Activated naive CD4-positive, alpha-beta T cell treated with anti-CD3 and anti-CD28 coated beads for 36 hours (primary cell): ENCODE measurements at regions not wholly inside any gene's neighbourhood (a gene's known extent, or its start where the extent isn't known, plus 50 kb on each side); places are given as distances from the start of the nearest gene placed in this dataset.

Source experiments
- CTCF ChIA-PET: fragments of 350-600 bp; sonication (Branson Sonifier 250); formaldehyde crosslinking; loops from one replicate; lab custom pipeline; 2021; ENCODE audit warnings: antibody characterized with exemption; lab: Charles Lee
- DNase-seq: peaks from one replicate; pipeline ENCODE4 v3.0.0-alpha.2; 2020
- H3K27ac Mint-ChIP-seq: one replicate; pipeline ENCODE4 v1.8.0; 2021; ENCODE audit warnings: mild to moderate bottlenecking, mixed read lengths
- H3K27me3 Mint-ChIP-seq: one replicate; pipeline ENCODE4 v1.8.0; 2021; ENCODE audit warnings: low read depth, mixed read lengths
- H3K36me3 Mint-ChIP-seq: one replicate; pipeline ENCODE4 v1.8.0; 2021; ENCODE audit warnings: low read depth, mixed read lengths
- H3K4me1 Mint-ChIP-seq: one replicate; pipeline ENCODE4 v1.8.0; 2021; ENCODE audit warnings: low read depth, mixed read lengths
- H3K4me3 Mint-ChIP-seq: one replicate; pipeline ENCODE4 v1.8.0; 2021; ENCODE audit warnings: mild to moderate bottlenecking, moderate library complexity, mixed read lengths
- H3K9me3 Mint-ChIP-seq: one replicate; pipeline ENCODE4 v1.8.0; 2021; ENCODE audit warnings: mixed read lengths
- intact Hi-C: fragments of 100-400 bp; cut with micrococcal nuclease; formaldehyde crosslinking; loops from one replicate; pipeline ENCODE4 v1.15.1; 2023

GRCh38 chr1:212201461-212201860 lies 83.7 kb upstream of the PPP2R5A start:
- DNase-seq, result no peak
- Mint-ChIP-seq H3K36me3 (no peaks in the 10 kb centered on the region), H3K9me3 (no peaks in the 10 kb centered on the region), H3K27ac (no peak overlapping the region), H3K27me3 (no peaks in the 10 kb centered on the region), H3K4me3 (no peak overlapping the region), H3K4me1 (no peaks in the 10 kb centered on the region)
- CTCF ChIA-PET, result no interaction called here
- intact Hi-C loops, result no loop called here

GRCh38 chr1:212203630-212204029 lies 81.6 kb upstream of the PPP2R5A start:
- CTCF ChIA-PET, result no interaction called here
- Mint-ChIP-seq H3K27ac (no peak overlapping the region), H3K36me3 (no peaks in the 10 kb centered on the region), H3K27me3 (no peaks in the 10 kb centered on the region), H3K4me1 (no peaks in the 10 kb centered on the region), H3K4me3 (no peak overlapping the region), H3K9me3 (no peaks in the 10 kb centered on the region)
- intact Hi-C loops, result no loop called here
- no peak for DNase-seq

- no peak for DNase-seq
- intact Hi-C loops, result no loop called here
- H3K27me3 Mint-ChIP-seq, result no peaks in the 10 kb centered on the region
- H3K9me3 Mint-ChIP-seq, result no peaks in the 10 kb centered on the region
- H3K4me1 Mint-ChIP-seq, result no peaks in the 10 kb centered on the region
- no peak overlapping the region for H3K4me3 Mint-ChIP-seq
- no peak overlapping the region for H3K27ac Mint-ChIP-seq
- no peaks in the 10 kb centered on the region for H3K36me3 Mint-ChIP-seq
- CTCF ChIA-PET, result no interaction called here
Observed at GRCh38 chr1:212205006-212205405, 80.2 kb upstream of the PPP2R5A start.

GRCh38 chr1:212205843-212206242 lies 79.4 kb upstream of the PPP2R5A start:
- Mint-ChIP-seq H3K27me3 (no peaks in the 10 kb centered on the region), H3K9me3 (no peaks in the 10 kb centered on the region), H3K4me1 (no peaks in the 10 kb centered on the region), H3K4me3 (no peak overlapping the region), H3K36me3 (no peaks in the 10 kb centered on the region), H3K27ac (no peak overlapping the region)
- intact Hi-C loops, result no loop called here
- CTCF ChIA-PET, result interaction anchor here (0.5 to 0.6 kb wide), 2 partner anchors 170 to 272 kb away, joined by 3 read pairs; no protein-coding TSS in a partner anchor
- DNase-seq, result no peak

DNA sequence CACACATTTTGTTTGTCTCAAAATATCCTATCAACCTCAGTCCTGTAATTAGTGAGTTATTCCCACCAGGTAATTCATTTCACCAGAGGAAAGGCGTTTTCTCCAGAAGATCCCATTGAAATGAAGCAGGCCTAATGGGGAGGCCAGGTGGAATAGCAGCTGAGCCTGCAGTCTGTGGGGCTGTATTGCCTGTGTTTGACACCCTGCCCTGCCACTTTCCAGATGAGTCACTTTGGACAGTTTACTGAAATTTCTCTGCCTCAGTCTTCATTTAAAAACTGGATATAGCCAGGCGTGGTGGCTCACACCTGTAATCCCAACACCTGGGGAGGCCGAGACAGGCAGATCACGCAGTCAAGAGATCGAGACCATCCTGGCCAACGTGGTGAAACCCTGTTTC lies 78.1 kb upstream of the PPP2R5A start:
- no peaks in the 10 kb centered on the region for H3K9me3 Mint-ChIP-seq
- no peak overlapping the region for H3K4me3 Mint-ChIP-seq
- CTCF ChIA-PET, result no interaction called here
- no peaks in the 10 kb centered on the region for H3K36me3 Mint-ChIP-seq
- no peaks in the 10 kb centered on the region for H3K27me3 Mint-ChIP-seq
- DNase-seq, result no peak
- no peaks in the 10 kb centered on the region for H3K4me1 Mint-ChIP-seq
- intact Hi-C loops, result no loop called here
- no peak overlapping the region for H3K27ac Mint-ChIP-seq

- Mint-ChIP-seq H3K9me3 (no peaks in the 10 kb centered on the region), H3K4me3 (no peak overlapping the region), H3K36me3 (no peaks in the 10 kb centered on the region), H3K27me3 (no peaks in the 10 kb centered on the region), H3K27ac (no peak overlapping the region), H3K4me1 (no peaks in the 10 kb centered on the region)
- intact Hi-C loops, result no loop called here
- DNase-seq, result no peak
- CTCF ChIA-PET, result no interaction called here
Observed at GRCh38 chr1:212207822-212208520, 77.2 kb upstream of the PPP2R5A start.

GRCh38 chr1:212208978-212209644 lies 76.1 kb upstream of the PPP2R5A start:
- CTCF ChIA-PET, result no interaction called here
- no peaks in the 10 kb centered on the region for H3K27me3 Mint-ChIP-seq
- H3K4me3 Mint-ChIP-seq, result no peak overlapping the region
- no peaks in the 10 kb centered on the region for H3K9me3 Mint-ChIP-seq
- DNase-seq, result no peak
- no peaks in the 10 kb centered on the region for H3K4me1 Mint-ChIP-seq
- intact Hi-C loops, result no loop called here
- H3K36me3 Mint-ChIP-seq, result no peaks in the 10 kb centered on the region
- H3K27ac Mint-ChIP-seq, result no peak overlapping the region

GRCh38 chr1:212211371-212211770 lies 73.8 kb upstream of the PPP2R5A start:
- CTCF ChIA-PET, result no interaction called here
- H3K27me3 Mint-ChIP-seq, result no peaks in the 10 kb centered on the region
- no peak overlapping the region for H3K4me3 Mint-ChIP-seq
- no peak for DNase-seq
- no peaks in the 10 kb centered on the region for H3K4me1 Mint-ChIP-seq
- H3K36me3 Mint-ChIP-seq, result no peaks in the 10 kb centered on the region
- H3K9me3 Mint-ChIP-seq, result no peaks in the 10 kb centered on the region
- intact Hi-C loops, result no loop called here
- no peak overlapping the region for H3K27ac Mint-ChIP-seq

- Mint-ChIP-seq H3K27me3 (no peaks in the 10 kb centered on the region), H3K4me1 (no peaks in the 10 kb centered on the region), H3K27ac (no peak overlapping the region), H3K36me3 (no peaks in the 10 kb centered on the region), H3K9me3 (no peaks in the 10 kb centered on the region), H3K4me3 (no peak overlapping the region)
- intact Hi-C loops, result no loop called here
- CTCF ChIA-PET, result no interaction called here
- no peak for DNase-seq
Observed at GRCh38 chr1:212212343-212212742, 72.9 kb upstream of the PPP2R5A start.

GRCh38 chr1:212212906-212213305 lies 72.3 kb upstream of the PPP2R5A start:
- CTCF ChIA-PET, result no interaction called here
- no peak for DNase-seq
- Mint-ChIP-seq H3K36me3 (no peaks in the 10 kb centered on the region), H3K9me3 (no peaks in the 10 kb centered on the region), H3K27me3 (no peaks in the 10 kb centered on the region), H3K4me1 (no peaks in the 10 kb centered on the region), H3K27ac (no peak overlapping the region), H3K4me3 (no peak overlapping the region)
- intact Hi-C loops, result no loop called here

DNA sequence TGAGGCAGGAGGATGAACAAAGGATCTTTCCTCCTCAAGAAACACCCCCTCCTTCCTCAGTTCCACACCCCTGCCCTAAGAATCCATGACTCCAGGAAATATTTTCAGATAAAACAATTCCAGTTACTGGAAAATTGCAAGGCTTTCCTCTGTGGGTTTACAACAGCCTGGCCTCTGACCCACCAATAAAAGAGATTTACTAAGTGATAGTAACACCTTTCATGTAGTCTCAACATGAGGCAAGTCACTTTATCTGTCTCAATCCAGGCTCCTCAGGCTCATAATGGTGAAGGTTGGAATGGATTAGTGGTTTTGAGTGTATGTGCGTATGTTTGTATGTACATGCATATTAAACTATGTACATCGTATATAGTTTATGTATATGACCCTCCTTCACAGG lies 71.4 kb upstream of the PPP2R5A start:
- no peak for DNase-seq
- Mint-ChIP-seq H3K9me3 (no peaks in the 10 kb centered on the region), H3K36me3 (no peaks in the 10 kb centered on the region), H3K4me3 (no peak overlapping the region), H3K27ac (no peak overlapping the region), H3K4me1 (peaks cover 9% of the 10 kb centered on the region), H3K27me3 (no peaks in the 10 kb centered on the region)
- intact Hi-C loops, result no loop called here
- CTCF ChIA-PET, result no interaction called here

GRCh38 chr1:212214325-212214724 lies 70.9 kb upstream of the PPP2R5A start:
- H3K4me1 Mint-ChIP-seq, result peaks cover 14% of the 10 kb centered on the region
- DNase-seq, result no peak
- no peaks in the 10 kb centered on the region for H3K27me3 Mint-ChIP-seq
- H3K9me3 Mint-ChIP-seq, result no peaks in the 10 kb centered on the region
- intact Hi-C loops, result no loop called here
- no peak overlapping the region for H3K27ac Mint-ChIP-seq
- H3K36me3 Mint-ChIP-seq, result no peaks in the 10 kb centered on the region
- H3K4me3 Mint-ChIP-seq, result no peak overlapping the region
- CTCF ChIA-PET, result no interaction called here

DNA sequence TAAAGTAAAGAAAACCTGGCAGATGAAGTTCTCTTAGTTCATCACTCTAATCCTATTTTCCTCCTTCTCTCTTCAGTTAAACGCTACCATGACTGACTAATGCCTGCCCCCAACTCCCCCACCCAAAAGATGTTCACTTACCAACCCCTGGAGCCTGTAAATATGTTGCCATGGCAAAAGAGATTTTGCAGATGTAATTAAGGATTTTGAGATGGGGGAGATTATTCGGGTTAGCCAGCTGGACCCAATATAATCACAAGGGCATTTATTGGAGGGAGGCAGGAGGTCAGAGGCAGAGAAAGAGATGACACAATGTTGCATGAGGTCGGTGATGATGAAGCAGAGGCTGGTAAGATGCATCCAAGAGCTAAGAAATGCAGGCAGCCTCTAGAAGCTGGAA lies 69.3 kb upstream of the PPP2R5A start:
- Mint-ChIP-seq H3K4me3 (no peak overlapping the region), H3K9me3 (no peaks in the 10 kb centered on the region), H3K27ac (no peak overlapping the region), H3K36me3 (no peaks in the 10 kb centered on the region), H3K27me3 (no peaks in the 10 kb centered on the region), H3K4me1 (peaks cover 20% of the 10 kb centered on the region)
- CTCF ChIA-PET, result no interaction called here
- intact Hi-C loops, result loop anchor here (5.0 kb wide), 1 partner anchor 54 kb away; no protein-coding TSS in a partner anchor
- DNase-seq, result no peak
